Osteocyte (in vitro differentiated cells): ENCODE measurements at regions not wholly inside any gene's neighbourhood (a gene's known extent, or its start where the extent isn't known, plus 50 kb on each side); places are given as distances from the start of the nearest gene placed in this dataset.

Experiments
- DNase-seq: peaks from one replicate; pipeline ENCODE4 v3.0.0; 2021; ENCODE audit warnings: mixed read lengths; ENCODE audit not compliant: unreplicated experiment; ENCODE audit errors: extremely low spot score
- H3K27ac Mint-ChIP-seq: one replicate; pipeline ENCODE4 v1.8.0; 2021; ENCODE audit warnings: mild to moderate bottlenecking, mixed read lengths; ENCODE audit not compliant: unreplicated experiment
- H3K27me3 Mint-ChIP-seq: one replicate; pipeline ENCODE4 v1.8.0; 2021; ENCODE audit warnings: mixed read lengths; ENCODE audit not compliant: unreplicated experiment
- H3K36me3 Mint-ChIP-seq: one replicate; pipeline ENCODE4 v1.8.0; 2021; ENCODE audit warnings: mixed read lengths; ENCODE audit not compliant: unreplicated experiment
- H3K4me1 Mint-ChIP-seq: one replicate; pipeline ENCODE4 v1.8.0; 2021; ENCODE audit warnings: mixed read lengths; ENCODE audit not compliant: unreplicated experiment
- H3K4me3 Mint-ChIP-seq: one replicate; pipeline ENCODE4 v1.8.0; 2021; ENCODE audit warnings: mild to moderate bottlenecking, moderate library complexity, mixed read lengths; ENCODE audit not compliant: unreplicated experiment
- H3K9me3 Mint-ChIP-seq: one replicate; pipeline ENCODE4 v1.8.0; 2021; ENCODE audit warnings: mixed read lengths; ENCODE audit not compliant: unreplicated experiment
- TF ChIP-seq, protein P1 (sequence below): fragments of 200-600 bp; sonication (generic); IDR thresholded peaks from 2 replicates; pipeline ENCODE4 v1.5.0; 2021; ENCODE audit warnings: antibody characterized with exemption, mild to moderate bottlenecking, moderate library complexity

DNA sequence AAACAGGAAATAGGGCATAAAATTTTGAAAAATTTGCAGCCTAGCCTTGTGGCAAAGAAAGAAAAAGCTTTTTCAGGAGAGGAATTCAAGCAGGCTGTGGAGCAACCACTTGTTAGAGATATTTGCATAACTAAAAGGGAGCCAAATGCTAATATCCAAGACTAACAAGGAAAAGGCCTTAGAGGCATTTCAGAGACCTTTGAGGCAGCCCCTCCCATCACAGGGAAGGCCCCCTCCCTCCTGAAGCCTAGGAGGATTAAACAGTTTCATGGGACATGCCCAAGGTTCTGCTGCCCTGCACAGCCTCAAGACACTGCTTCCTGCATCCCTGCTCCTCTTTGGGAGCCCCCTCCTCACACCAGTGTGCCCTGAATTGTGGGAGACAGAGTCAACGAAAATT, 275.4 kb upstream of the SFRP2 start:
- Mint-ChIP-seq H3K4me3 (no peak overlapping the region), H3K27ac (no peak overlapping the region), H3K36me3 (peaks cover 14% of the 10 kb centered on the region), H3K27me3 (no peaks in the 10 kb centered on the region), H3K4me1 (peaks cover 2% of the 10 kb centered on the region), H3K9me3 (peaks cover 24% of the 10 kb centered on the region)
- DNase-seq: no peak
- TF ChIP-seq, protein P1, sequence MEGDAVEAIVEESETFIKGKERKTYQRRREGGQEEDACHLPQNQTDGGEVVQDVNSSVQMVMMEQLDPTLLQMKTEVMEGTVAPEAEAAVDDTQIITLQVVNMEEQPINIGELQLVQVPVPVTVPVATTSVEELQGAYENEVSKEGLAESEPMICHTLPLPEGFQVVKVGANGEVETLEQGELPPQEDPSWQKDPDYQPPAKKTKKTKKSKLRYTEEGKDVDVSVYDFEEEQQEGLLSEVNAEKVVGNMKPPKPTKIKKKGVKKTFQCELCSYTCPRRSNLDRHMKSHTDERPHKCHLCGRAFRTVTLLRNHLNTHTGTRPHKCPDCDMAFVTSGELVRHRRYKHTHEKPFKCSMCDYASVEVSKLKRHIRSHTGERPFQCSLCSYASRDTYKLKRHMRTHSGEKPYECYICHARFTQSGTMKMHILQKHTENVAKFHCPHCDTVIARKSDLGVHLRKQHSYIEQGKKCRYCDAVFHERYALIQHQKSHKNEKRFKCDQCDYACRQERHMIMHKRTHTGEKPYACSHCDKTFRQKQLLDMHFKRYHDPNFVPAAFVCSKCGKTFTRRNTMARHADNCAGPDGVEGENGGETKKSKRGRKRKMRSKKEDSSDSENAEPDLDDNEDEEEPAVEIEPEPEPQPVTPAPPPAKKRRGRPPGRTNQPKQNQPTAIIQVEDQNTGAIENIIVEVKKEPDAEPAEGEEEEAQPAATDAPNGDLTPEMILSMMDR: no peak

DNA sequence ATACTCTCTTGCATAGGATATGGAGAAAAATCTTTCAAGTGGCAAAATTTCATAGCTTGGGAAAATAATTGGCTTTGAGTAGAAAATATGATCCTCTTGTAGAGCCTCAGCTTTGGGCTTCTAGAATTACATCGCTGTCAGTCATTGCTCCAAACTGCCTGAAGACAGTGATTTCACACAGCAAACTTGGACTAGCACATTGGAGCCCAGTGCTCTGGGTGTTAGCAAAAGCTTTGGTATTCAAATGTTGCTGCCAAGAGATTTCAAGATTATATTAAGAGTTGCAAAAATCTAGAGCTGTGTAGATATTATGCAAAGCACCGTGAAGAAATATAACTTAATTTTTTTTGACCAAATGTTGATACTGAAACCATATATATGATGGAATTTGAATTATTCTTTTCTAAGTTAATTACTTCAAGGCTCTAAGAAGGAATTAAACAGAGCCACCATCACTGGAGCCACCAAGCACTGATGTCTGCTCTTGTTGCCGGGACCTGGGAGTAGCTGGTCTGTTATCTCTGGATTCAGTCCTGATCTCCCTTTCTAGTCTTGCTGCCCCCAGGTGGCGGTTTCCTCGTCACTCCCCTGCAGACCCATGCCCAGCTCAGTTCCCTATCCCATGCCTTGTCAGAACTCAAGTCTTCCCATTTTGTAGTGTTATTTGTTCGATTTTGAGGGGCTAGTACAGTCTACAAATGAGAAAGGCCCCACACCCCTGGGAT, 260.7 kb upstream of the SFRP2 start:
- Mint-ChIP-seq H3K36me3 (peaks cover 15% of the 10 kb centered on the region), H3K27me3 (no peaks in the 10 kb centered on the region), H3K4me1 (peaks cover 41% of the 10 kb centered on the region), H3K9me3 (peaks cover 34% of the 10 kb centered on the region), H3K27ac (peak overlapping the region; percentile 80), H3K4me3 (peak overlapping the region; percentile 11)
- DNase-seq: no peak
- TF ChIP-seq, protein P1: peak; percentile 33

DNA sequence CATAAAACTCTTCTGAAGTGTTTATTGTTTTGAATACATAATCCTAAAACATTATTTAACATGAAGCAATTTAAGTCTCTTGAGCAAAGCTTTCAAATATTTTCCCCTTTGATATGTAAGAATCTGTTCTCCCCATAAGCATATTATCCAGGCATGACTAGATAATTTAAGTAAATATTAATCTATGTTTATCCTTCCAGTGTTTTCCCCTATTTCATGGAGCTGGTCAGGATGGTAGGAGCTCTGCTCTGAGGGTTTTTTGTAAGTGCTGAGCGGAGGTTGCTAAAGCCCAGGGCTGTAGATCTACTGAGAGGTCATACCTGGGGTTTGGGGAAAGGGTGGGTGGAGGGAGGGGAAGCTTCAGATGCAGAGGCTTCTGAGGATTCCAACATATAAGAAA, 258.9 kb upstream of the SFRP2 start:
- Mint-ChIP-seq H3K36me3 (peaks cover 9% of the 10 kb centered on the region), H3K27ac (no peak overlapping the region), H3K4me1 (peaks cover 41% of the 10 kb centered on the region), H3K4me3 (no peak overlapping the region), H3K9me3 (peaks cover 18% of the 10 kb centered on the region), H3K27me3 (no peaks in the 10 kb centered on the region)
- no peak for DNase-seq
- TF ChIP-seq, protein P1: no peak

GRCh38 chr4:154044742-154045485, 256.0 kb upstream of the SFRP2 start:
- no peak for DNase-seq
- H3K36me3 Mint-ChIP-seq: peaks cover 7% of the 10 kb centered on the region
- peaks cover 8% of the 10 kb centered on the region for H3K9me3 Mint-ChIP-seq
- H3K4me1 Mint-ChIP-seq: peaks cover 48% of the 10 kb centered on the region
- TF ChIP-seq, protein P1: no peak
- peak overlapping the region; percentile 32 for H3K27ac Mint-ChIP-seq
- no peak overlapping the region for H3K4me3 Mint-ChIP-seq
- H3K27me3 Mint-ChIP-seq: no peaks in the 10 kb centered on the region

DNA sequence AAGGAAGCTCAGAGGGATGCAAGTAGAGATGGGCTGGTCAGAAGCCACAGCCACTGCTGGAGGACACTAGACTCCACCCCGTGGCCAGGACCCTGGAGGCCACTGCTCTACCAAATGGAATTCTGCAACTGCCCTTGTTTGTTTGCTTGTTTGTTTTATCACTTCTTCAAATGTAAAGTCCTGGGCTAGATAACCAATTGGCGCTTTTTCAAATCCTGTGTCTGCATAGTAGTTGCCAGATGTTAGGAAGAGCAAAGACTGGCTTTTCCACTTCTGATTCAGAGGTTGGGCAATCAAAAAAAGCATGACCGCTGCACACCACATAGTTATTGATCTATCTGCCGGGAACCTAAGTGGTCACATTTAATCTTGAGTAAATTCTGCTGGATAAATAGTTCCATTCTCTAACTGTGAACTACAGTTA, 255.2 kb upstream of the SFRP2 start:
- Mint-ChIP-seq H3K27ac (no peak overlapping the region), H3K9me3 (peaks cover 8% of the 10 kb centered on the region), H3K4me1 (peaks cover 48% of the 10 kb centered on the region), H3K36me3 (peaks cover 7% of the 10 kb centered on the region), H3K27me3 (no peaks in the 10 kb centered on the region), H3K4me3 (no peak overlapping the region)
- DNase-seq: no peak
- TF ChIP-seq, protein P1: no peak
